Umbilical cord (tissue), 1 donor: ENCODE measurements at regions not wholly inside any gene's neighbourhood (a gene's known extent, or its start where the extent isn't known, plus 50 kb on each side); places are given as distances from the start of the nearest gene placed in this dataset.
"Not testable (repeated sequence)": the region's sequence is repeated elsewhere in the genome, so short reads cannot be mapped to it uniquely, and the experiment has no call there.

Experiments used
- DNase-seq: peaks from one replicate; pipeline ENCODE4 v3.0.0-alpha.2; 2015; ENCODE audit warnings: low spot score

- DNase-seq: peak; percentile 18
Measured at GRCh38 chr10:61612450-61612849, 50.3 kb upstream of the CABCOCO1 start.

GRCh38 chr10:61612009-61612408 is 50.7 kb upstream of the CABCOCO1 start:
- peak; percentile 38 for DNase-seq

- DNase-seq: no peak
Measured at GRCh38 chr10:61609701-61610100, 53.0 kb upstream of the CABCOCO1 start.

GRCh38 chr10:61608255-61609033 is 54.3 kb upstream of the CABCOCO1 start:
- DNase-seq: no peak

GRCh38 chr10:61606959-61607907 is 55.5 kb upstream of the CABCOCO1 start:
- DNase-seq: no peak

- no peak for DNase-seq
Measured at GRCh38 chr10:61605221-61605620, 57.5 kb upstream of the CABCOCO1 start.

- no peak for DNase-seq
Measured at GRCh38 chr10:61600399-61600798, 62.3 kb upstream of the CABCOCO1 start.

GRCh38 chr10:61594430-61594829 is 68.3 kb upstream of the CABCOCO1 start:
- DNase-seq: no peak

- DNase-seq: no peak
Measured at GRCh38 chr10:61592581-61592980, 70.1 kb upstream of the CABCOCO1 start.

- DNase-seq: no peak
Measured at GRCh38 chr10:61589547-61590243, 73.0 kb upstream of the CABCOCO1 start.

GRCh38 chr10:61588770-61589211 is 73.9 kb upstream of the CABCOCO1 start:
- no peak for DNase-seq

GRCh38 chr10:61586829-61587228 is 75.9 kb upstream of the CABCOCO1 start:
- no peak for DNase-seq

GRCh38 chr10:61580608-61581007 is 82.1 kb upstream of the CABCOCO1 start:
- no peak for DNase-seq

GRCh38 chr10:61570204-61570603 is 92.5 kb upstream of the CABCOCO1 start:
- DNase-seq: not testable (repeated sequence)

GRCh38 chr10:61567729-61568128 is 95.0 kb upstream of the CABCOCO1 start:
- no peak for DNase-seq

GRCh38 chr10:61565819-61566560 is 96.7 kb upstream of the CABCOCO1 start:
- DNase-seq: no peak

GRCh38 chr10:61564444-61564843 is 98.3 kb upstream of the CABCOCO1 start:
- DNase-seq: no peak

- no peak for DNase-seq
Measured at GRCh38 chr10:61559615-61560014, 103.1 kb upstream of the CABCOCO1 start.

- no peak for DNase-seq
Measured at GRCh38 chr10:61558188-61558587, 104.5 kb upstream of the CABCOCO1 start.

GRCh38 chr10:61554925-61555324 is 101.7 kb upstream of the TMEM26 start:
- DNase-seq: no peak

GRCh38 chr10:61549861-61550260 is 96.7 kb upstream of the TMEM26 start:
- no peak for DNase-seq
